Testis (tissue), 2 donors: ENCODE measurements at regions not wholly inside any gene's neighbourhood (a gene's known extent, or its start where the extent isn't known, plus 50 kb on each side); places are given as distances from the start of the nearest gene placed in this dataset.

Source experiments
- DNase-seq: peaks from one replicate; pipeline ENCODE4 v3.0.0-alpha.2; 2019
- H3K27ac ChIP-seq, 2 donors: fragments of 200-600 bp; sonication (generic); one replicate each; pipeline ENCODE4 v1.5.1; 2019
- H3K27me3 ChIP-seq: fragments of 200-600 bp; sonication (generic); one replicate; pipeline ENCODE4 v1.5.1; 2019
- H3K36me3 ChIP-seq: fragments of 200-600 bp; sonication (generic); one replicate; pipeline ENCODE4 v1.5.1; 2017; ENCODE audit warnings: low read depth; ENCODE audit errors: missing control alignments
- H3K4me1 ChIP-seq: fragments of 200-600 bp; sonication (generic); one replicate; pipeline ENCODE4 v1.5.1; 2019
- H3K4me3 ChIP-seq, 2 donors: fragments of 200-600 bp; sonication (generic); one replicate each; pipeline ENCODE4 v1.5.1; 2017 to 2019
- H3K9me3 ChIP-seq: fragments of 200-600 bp; sonication (generic); one replicate; pipeline ENCODE4 v1.5.1; 2017
- CTCF ChIP-seq, 3 experiments: fragments of 450-650 bp in 2 of 3; fragments of 200-600 bp in 1 of 3; sonication (generic) in 1 of 3; IDR thresholded peaks; one replicate each; pipeline ENCODE4 v1.5.1; 2016 to 2019; ENCODE audit warnings: antibody characterized with exemption in 3 of 3, mild to moderate bottlenecking in 2 of 3, moderate library complexity in 1 of 3
- POLR2A ChIP-seq: fragments of 450-650 bp; IDR thresholded peaks from one replicate; pipeline ENCODE4 v1.6.1; 2017; ENCODE audit warnings: antibody characterized with exemption, mild to moderate bottlenecking, moderate library complexity
- WGBS, 2 donors: methylation state at CpG; one replicate each; pipeline ENCODE4 v1.1.5; 2018; 5-methylcytosine and 5-hydroxymethylcytosine counted together
- intact Hi-C: fragments of 100-400 bp; cut with DNase I; formaldehyde crosslinking; loops from one replicate; pipeline ENCODE4 v1.15.1; 2023; ENCODE audit warnings: low total_unique reads

- no peak overlapping the region for H3K27ac ChIP-seq
- intact Hi-C loops = no loop called here
- no peaks in the 10 kb centered on the region for H3K4me1 ChIP-seq
- no peaks in the 10 kb centered on the region for H3K36me3 ChIP-seq
- no peak for DNase-seq
- H3K9me3 ChIP-seq = no peaks in the 10 kb centered on the region
- TF ChIP-seq CTCF (IDR thresholded peaks at IDR 0.05) (no peak), POLR2A (no peak)
- H3K4me3 ChIP-seq = no peak overlapping the region
- 82 to 84% methylated on average over 3 of the region's 3 CpGs for WGBS, 2 donors
- no peaks in the 10 kb centered on the region for H3K27me3 ChIP-seq
Observed at GRCh38 chr3:166307756-166308350, 470.6 kb upstream of the BCHE start.

DNA sequence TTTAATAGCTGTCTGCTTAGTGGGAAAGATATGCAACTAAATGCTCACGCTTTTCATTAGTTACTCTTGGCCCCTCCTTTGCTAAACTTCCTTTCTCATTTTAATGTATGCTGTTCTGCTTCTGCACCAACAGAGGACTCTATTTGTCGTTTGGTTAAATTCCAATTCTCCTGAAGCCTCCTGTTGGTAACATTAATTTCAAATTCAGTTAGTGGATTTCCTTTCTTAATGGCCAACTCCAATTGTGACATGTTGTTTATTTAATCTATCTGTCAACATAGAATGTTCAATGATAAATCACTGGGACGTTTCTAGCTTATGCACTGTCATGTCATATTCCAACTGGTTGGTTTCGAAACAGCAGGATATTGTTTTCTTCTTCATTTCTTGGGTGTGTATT, 467.4 kb upstream of the BCHE start:
- no peak overlapping the region for H3K4me3 ChIP-seq
- TF ChIP-seq POLR2A (no peak), CTCF (IDR thresholded peaks at IDR 0.05) (no peak)
- H3K9me3 ChIP-seq = no peaks in the 10 kb centered on the region
- WGBS, 2 donors = 82 to 86% methylated on average over 4 of the region's 4 CpGs
- DNase-seq = no peak
- H3K27me3 ChIP-seq = no peaks in the 10 kb centered on the region
- H3K4me1 ChIP-seq = no peaks in the 10 kb centered on the region
- no peaks in the 10 kb centered on the region for H3K36me3 ChIP-seq
- intact Hi-C loops = no loop called here
- no peak overlapping the region for H3K27ac ChIP-seq

- TF ChIP-seq POLR2A (no peak), CTCF (IDR thresholded peaks at IDR 0.05) (no peak)
- no peaks in the 10 kb centered on the region for H3K27me3 ChIP-seq
- no peak overlapping the region for H3K27ac ChIP-seq
- no peaks in the 10 kb centered on the region for H3K4me1 ChIP-seq
- DNase-seq = no peak
- H3K4me3 ChIP-seq = no peak overlapping the region
- intact Hi-C loops = no loop called here
- H3K36me3 ChIP-seq = no peaks in the 10 kb centered on the region
- H3K9me3 ChIP-seq = no peaks in the 10 kb centered on the region
Observed at GRCh38 chr3:166303681-166304080, 466.5 kb upstream of the BCHE start.

GRCh38 chr3:166302331-166302730, 465.1 kb upstream of the BCHE start:
- intact Hi-C loops = no loop called here

More at GRCh38 chr3:166302331-166302730, 465.1 kb upstream of the BCHE start:
- DNase-seq = no peak
- H3K9me3 ChIP-seq = no peaks in the 10 kb centered on the region
- 83 to 87% methylated on average over 2 of the region's 2 CpGs for WGBS, 2 donors
- no peaks in the 10 kb centered on the region for H3K36me3 ChIP-seq
- H3K4me1 ChIP-seq = no peaks in the 10 kb centered on the region
- H3K27me3 ChIP-seq = no peaks in the 10 kb centered on the region
- H3K27ac ChIP-seq = no peak overlapping the region
- H3K4me3 ChIP-seq = no peak overlapping the region
- TF ChIP-seq POLR2A = no peak
- no peak for TF ChIP-seq CTCF (IDR thresholded peaks at IDR 0.05)
